ENCODE measurements at regions not wholly inside any gene's neighbourhood (a gene's known extent, or its start where the extent isn't known, plus 50 kb on each side); places are given as distances from the start of the nearest gene placed in this dataset.
"Not testable (repeated sequence)": the region's sequence is repeated elsewhere in the genome, so short reads cannot be mapped to it uniquely, and the experiment has no call there.

DNA sequence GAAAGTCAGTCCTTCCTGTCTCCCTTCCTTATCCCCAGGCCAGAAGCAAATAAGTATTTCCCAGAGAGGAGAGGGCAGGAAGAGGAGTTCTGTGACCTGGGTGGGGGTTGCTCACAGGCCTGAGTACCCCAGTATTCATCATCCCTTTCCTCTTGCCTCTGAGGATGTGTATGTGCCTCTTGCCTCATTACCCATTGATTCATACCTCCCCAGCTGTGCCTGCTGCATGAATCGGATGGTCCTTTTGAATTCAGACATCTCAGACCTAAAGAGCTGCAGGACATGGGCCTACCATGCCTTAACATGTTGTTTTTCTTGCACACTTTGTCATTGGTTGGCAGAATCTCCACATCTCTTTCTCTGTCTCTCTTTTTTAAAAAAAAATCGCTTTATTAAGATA is 112.8 kb upstream of the SHB start:
- no peak for DNase-seq

GRCh38 chr9:38181232-38181631 is 112.2 kb upstream of the SHB start:
- DNase-seq: no peak

- DNase-seq: no peak
Observed at GRCh38 chr9:38180656-38181055, 111.6 kb upstream of the SHB start.

DNA sequence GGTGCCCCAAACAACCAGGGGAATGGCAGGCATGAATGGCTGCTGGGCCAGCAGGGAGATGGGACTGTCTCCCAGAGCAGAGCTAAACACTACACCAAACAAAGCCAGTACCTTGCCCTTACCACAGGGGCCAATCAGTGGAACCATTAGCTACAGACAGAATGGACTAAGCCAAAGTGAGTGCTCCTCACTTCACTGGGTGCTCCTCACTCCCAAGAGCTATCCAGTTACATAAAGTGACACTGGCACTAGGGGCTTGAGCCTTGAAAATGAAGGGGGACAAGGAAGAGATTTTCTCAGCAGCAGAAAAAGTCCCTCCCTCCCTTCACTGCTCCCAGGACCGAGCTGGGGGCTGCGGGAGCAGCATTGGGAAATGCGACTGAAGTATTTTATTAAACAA is 110.9 kb upstream of the SHB start:
- DNase-seq: no peak

DNA sequence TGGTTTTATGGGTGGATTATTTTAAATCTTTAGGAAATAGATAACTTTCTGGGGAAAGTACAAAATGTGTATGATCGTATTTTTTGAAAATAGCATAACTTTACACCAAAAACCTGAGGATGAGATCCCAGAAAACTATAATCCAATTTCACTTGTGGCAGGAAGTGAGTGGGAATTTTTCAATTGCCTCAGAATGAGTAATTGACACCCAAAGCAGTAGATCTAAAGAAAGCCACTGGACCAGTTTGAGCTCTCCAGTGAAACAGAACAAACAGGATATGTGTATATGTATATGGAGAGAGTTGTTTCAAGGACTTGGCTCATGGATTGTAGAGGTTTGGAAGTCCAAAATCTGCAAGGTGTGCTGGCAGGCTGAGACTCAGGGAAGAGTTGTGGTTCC is 109.2 kb upstream of the SHB start:
- DNase-seq: no peak

GRCh38 chr9:38177680-38178079 is 108.7 kb upstream of the SHB start:
- DNase-seq: no peak

- no peak for DNase-seq
Observed at GRCh38 chr9:38176251-38176650, 107.2 kb upstream of the SHB start.

GRCh38 chr9:38175423-38175822 is 106.4 kb upstream of the SHB start:
- no peak for DNase-seq

GRCh38 chr9:38172586-38172985 is 103.6 kb upstream of the SHB start:
- DNase-seq: no peak

DNA sequence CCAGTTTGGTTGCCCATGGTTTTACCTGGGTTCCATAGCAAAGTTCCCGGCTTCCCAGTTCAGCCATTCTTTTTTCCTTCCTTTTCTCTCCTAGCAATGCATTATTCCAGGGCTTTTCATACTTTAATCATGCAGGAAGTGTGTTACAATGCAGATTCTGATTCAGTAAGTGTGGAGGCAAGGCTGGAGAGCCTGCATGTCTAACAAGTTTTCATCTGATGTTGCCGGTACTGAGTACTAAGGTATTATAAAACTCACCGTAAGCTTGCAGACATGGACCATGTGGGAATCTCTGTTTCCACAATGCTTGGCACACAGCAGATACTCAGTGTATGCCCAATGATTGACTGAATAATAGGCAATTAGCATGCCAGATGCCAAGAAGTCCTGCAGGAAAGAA is 102.9 kb upstream of the SHB start:
- no peak for DNase-seq

DNA sequence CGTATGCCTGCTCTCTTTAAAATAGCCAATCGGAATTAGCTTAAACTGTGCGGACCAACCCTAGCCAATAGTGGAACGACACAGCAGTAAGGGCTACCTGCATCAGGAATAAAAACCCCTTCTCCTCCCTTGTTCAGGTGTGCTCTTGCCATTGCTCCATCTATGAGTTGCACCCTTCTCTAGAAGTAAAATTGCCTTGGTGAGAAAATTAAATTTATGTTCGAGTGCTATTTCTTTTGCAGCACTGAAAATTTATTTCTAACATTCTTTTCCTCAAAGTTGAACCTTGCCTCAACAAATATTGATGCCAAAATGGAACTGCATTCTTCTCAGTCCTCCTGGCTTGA is 102.5 kb upstream of the SHB start:
- DNase-seq: no peak

- DNase-seq: peak; percentile 16
Observed at GRCh38 chr9:38170763-38171537, 101.9 kb upstream of the SHB start.

DNA sequence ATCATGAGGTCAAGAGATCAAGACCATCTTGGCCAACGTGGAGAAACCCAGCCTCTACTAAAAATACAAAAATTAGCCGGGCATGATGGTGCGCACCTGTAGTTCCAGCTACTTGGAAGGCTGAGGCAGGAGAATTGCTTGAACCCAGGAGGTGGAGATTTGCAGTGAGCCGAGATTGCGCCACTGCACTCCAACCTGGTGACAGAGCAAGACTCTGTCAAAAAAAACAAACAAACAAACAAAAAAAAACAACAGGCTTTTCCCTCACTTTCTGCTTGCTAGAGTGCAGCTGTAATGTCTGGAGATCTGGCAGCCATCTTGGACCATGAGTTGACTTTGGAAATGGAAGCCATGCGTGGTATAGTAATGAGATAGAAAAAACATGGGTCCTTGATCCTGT is 101.1 kb upstream of the SHB start:
- DNase-seq: not testable (repeated sequence)

GRCh38 chr9:38166501-38166900 is 97.5 kb upstream of the SHB start:
- no peak for DNase-seq

DNA sequence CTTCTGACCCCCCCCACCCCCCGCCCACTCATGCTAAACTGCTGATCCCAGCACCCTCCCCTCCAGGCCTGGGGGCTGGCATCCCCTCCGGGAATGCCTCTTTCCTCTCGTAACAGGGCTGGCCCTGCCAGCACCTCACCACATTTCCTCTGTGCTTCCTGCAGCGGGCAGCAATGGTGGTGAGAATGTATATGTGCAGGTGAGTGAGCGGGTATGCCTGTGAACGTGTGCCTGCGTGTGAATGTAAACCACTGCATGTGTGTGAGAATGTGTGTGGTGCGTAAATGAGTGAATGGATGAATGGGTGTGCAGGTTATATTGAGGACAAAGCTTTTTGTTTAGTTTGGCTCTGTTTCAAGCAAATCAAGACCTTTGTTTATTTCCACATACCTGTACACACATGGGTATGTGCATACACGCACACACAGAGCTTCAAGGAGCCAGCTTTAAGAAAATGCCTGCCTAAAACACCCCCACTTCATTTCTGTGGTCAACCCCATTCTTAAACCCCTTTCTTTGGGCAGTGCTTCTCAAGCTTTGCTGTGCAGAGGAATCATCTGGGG is 95.7 kb upstream of the SHB start:
- DNase-seq: no peak

DNA sequence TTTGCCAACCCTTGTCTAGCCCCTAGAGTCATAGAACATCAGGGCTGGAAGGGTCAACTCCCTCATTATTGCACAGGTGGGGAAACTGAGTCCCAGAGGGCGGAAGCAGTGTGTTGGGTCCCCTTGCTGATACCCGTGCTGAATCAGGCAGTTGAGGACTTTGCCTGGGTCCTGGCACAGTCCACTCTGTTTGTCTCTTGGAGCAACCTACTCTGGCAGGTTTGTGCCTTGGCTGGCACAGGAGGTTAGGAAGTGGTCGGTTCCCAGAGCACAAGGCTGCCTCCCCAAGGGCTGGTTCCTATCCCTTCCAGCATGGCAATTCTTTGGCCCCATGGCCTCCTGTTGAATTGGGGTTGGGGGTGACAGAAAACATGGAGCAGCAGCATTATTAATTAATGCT is 94.5 kb upstream of the SHB start:
- DNase-seq: no peak

DNA sequence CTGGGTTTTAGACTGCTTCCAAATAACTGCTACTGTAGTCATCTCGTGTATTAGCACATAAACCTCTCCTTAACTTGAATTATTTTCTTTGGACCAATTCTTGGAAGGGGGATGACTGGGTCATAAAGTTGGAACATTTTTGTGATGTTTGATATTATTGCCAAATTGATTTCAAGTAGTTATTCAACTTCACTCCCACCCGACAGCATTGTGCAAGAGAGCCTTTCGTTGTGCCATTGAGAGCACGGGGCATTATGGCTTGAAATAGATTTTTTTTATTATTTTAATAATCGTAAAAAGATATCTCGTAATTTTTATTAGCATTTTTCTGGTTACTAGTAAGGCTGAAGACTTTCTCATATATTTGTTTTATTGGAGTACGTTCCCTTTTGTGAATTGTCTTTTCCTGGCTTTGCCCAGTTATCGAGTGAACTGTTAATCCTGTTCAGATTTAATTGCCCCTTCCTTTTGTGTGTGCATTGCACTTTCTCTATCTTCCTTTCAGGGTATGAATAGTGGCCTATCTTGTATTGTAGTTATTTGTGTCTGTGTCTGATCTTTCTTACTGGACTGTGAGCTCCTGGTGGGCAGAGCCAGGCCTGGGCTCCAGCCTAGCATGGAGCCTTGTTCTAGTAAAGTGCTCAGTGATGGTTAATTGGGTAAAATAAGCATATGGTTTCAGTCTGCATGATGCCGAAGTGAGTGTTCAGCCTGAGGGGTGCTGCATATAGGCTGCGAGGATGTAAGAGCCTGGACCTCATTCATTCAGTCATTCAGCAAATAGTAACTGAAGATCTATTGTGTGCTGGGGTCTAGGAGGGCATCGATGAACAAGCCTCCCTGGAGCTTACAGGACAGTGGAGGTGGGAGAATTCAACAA is 93.5 kb upstream of the SHB start:
- DNase-seq: peak; percentile 16

DNA sequence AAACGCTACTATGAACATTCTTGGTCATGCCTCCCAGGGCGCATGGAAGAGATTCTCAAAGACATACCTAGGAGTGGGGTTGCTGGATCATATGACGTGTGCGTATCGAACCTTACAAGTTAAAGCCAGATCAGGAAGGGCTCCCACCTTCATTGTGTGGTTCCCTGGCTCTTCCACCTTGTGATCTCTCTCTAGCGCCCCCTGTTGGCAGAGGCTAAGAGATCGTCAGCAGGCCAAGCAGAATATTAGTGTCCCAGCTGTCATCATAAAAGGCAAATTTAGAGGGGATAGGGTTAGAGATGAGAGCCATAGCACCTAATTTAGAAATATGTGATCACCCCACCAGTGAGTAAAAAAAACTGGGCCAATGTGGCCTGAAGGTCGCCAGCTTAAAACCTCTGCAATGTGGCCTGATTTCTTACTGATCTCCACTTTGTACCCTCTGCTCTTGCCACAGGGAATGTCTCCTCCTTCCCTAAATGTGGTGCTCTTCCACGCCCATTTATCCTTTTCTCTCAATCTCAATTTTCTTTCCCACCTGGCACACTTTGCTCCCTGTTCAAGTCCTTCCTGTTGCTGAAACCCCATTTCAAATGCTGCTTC is 91.7 kb upstream of the SHB start:
- peak; percentile 42 for DNase-seq

GRCh38 chr9:38159599-38159998 is 90.6 kb upstream of the SHB start:
- no peak for DNase-seq

- DNase-seq: no peak
Observed at GRCh38 chr9:38158628-38159027, 89.6 kb upstream of the SHB start.

DNA sequence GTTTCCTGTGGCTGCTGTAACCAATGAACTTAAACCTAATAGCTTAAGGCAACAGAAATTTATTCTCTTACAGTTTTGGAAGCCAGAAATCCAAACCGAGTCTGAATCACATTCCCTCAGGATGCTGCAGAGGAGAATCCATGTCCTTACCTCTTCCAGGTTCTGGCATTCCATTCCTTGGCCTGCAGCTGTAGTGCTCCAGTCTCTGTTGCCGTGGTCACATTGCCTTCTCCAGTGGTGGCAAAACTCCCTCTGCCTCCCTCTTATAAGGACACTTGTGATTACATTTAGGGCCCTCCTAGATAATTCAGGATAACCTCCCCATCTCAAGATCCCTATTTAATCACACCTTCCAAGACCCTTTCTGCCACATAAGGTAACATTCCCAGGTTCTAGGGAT is 88.7 kb upstream of the SHB start:
- DNase-seq: no peak

- DNase-seq: no peak
Observed at GRCh38 chr9:38154501-38155421, 85.7 kb upstream of the SHB start.

- no peak for DNase-seq
Observed at GRCh38 chr9:38153910-38154291, 84.9 kb upstream of the SHB start.

Data from fibroblast of skin of right quadriceps (primary cell).